ENCODE measurements at regions not wholly inside any gene's neighbourhood (a gene's known extent, or its start where the extent isn't known, plus 50 kb on each side); places are given as distances from the start of the nearest gene placed in this dataset.

DNA sequence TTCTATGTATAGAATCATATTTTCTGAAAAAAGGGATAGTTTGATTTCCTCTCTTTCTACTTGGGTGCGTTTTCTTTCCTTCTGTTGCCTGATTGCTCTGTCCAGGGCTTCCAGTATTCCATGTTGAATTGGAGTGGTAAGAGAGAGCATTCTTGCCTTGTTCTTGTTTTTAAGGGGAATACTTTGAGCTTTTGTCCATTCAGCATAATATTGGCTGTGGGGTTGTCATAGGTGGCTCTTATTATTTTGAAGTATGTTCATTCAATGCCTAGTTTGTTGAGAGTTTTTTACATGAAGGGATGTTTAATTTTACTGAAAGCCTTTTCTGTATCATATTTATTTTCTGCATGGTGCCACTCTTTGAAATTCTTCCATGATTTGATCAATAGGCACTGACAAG lies 173.5 kb upstream of the IRS2 start:
- TF ChIP-seq, protein P1, sequence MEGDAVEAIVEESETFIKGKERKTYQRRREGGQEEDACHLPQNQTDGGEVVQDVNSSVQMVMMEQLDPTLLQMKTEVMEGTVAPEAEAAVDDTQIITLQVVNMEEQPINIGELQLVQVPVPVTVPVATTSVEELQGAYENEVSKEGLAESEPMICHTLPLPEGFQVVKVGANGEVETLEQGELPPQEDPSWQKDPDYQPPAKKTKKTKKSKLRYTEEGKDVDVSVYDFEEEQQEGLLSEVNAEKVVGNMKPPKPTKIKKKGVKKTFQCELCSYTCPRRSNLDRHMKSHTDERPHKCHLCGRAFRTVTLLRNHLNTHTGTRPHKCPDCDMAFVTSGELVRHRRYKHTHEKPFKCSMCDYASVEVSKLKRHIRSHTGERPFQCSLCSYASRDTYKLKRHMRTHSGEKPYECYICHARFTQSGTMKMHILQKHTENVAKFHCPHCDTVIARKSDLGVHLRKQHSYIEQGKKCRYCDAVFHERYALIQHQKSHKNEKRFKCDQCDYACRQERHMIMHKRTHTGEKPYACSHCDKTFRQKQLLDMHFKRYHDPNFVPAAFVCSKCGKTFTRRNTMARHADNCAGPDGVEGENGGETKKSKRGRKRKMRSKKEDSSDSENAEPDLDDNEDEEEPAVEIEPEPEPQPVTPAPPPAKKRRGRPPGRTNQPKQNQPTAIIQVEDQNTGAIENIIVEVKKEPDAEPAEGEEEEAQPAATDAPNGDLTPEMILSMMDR (IDR thresholded peaks at IDR 0.05; ENCODE audit: low read depth, low read length, missing control alignments) = no peak

DNA sequence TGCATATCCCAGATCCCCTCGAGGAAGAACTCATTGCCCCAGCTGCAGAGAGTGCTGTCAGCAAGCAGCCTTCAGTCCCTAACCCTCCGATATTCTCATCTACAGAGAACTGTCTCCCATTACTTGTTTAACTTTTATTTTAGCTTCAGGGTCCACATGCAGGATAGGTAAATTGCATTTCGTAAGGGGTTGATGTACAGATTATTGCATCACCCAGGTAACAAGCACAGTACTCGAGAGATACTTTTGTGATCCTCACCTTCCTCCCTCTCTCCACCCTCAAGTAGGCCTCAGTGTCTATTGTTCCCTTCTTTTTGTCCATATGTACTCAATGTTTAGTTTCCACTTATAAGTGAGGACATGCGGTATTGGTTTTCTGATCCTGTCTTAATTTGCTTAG lies 171.5 kb upstream of the IRS2 start:
- TF ChIP-seq, protein P1 (IDR thresholded peaks at IDR 0.05; ENCODE audit: low read depth, low read length, missing control alignments) = no peak
- DNase-seq (ENCODE audit: extremely low read depth, low read depth) = no peak
- no peak overlapping the region for H3K4me3 ChIP-seq (replicated peaks; ENCODE audit: low read depth, low read length)

More for the DNA sequence above, 173.5 kb upstream of the IRS2 start:
- no peak overlapping the region for H3K4me3 ChIP-seq (replicated peaks; ENCODE audit: low read depth, low read length)
- DNase-seq (ENCODE audit: extremely low read depth, low read depth) = no peak

DNA sequence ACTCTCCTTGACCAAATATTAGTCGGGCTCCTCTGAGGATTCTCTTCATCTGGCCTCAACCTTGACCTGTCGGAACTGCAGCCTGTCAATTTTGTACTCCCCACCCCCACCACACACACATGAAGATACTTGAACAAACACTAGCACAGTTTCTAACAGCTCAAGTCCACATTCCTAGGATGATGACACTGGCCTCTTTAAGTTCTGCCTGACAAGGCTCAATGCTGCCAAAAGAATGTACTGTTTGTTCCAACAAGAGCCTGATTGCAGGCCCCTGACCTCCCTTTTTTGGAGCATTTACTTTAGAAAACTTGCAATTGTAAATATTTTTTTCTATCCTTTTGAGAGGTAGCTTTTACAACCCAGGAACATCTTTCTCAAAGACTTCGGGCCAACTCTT lies 169.2 kb upstream of the IRS2 start:
- DNase-seq (ENCODE audit: extremely low read depth, low read depth) = no peak
- TF ChIP-seq, protein P1 (IDR thresholded peaks at IDR 0.05; ENCODE audit: low read depth, low read length, missing control alignments) = no peak
- H3K4me3 ChIP-seq (replicated peaks; ENCODE audit: low read depth, low read length) = no peak overlapping the region

DNA sequence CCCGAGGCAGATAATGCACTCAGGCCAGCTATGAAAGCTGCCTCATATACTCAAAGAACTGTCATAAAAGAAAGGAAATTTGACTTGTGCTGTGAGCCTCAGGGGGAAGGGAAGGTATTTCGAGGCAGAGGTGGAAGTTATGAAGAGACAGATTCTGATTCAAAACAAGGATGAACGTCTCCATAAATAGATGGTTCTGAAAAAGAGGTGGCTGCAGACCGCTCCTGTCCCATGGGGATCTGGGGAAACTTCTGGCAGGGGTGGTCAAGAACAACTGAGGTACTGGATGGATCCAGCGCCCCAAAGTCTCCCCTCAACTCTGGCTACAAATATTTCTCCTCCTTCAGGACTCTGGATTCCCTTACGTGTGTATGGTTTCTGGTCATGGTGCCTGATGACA lies 168.1 kb upstream of the IRS2 start:
- no peak for DNase-seq (ENCODE audit: extremely low read depth, low read depth)
- H3K4me3 ChIP-seq (replicated peaks; ENCODE audit: low read depth, low read length) = no peak overlapping the region
- TF ChIP-seq, protein P1 (IDR thresholded peaks at IDR 0.05; ENCODE audit: low read depth, low read length, missing control alignments) = no peak

DNA sequence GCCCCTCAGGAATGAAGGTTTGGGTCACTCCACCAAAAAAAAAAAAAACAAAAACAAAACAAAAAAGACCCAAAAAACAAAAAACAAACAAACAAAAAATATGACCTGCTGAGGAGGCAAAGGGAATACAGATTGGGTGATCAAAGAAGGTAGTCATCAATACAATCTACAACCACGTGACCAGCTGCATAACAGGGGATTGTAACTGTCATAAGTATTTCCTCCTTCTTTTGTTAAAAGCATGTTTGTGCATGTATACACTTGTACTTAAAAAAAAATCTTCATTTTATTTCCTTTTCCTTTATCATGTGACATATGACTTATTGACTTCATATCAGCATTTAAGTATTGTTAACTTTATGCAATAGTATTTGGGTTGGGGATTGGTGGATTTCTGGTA lies 165.1 kb upstream of the IRS2 start:
- H3K4me3 ChIP-seq (replicated peaks; ENCODE audit: low read depth, low read length) = no peak overlapping the region
- no peak for DNase-seq (ENCODE audit: extremely low read depth, low read depth)
- TF ChIP-seq, protein P1 (IDR thresholded peaks at IDR 0.05; ENCODE audit: low read depth, low read length, missing control alignments) = no peak

DNA sequence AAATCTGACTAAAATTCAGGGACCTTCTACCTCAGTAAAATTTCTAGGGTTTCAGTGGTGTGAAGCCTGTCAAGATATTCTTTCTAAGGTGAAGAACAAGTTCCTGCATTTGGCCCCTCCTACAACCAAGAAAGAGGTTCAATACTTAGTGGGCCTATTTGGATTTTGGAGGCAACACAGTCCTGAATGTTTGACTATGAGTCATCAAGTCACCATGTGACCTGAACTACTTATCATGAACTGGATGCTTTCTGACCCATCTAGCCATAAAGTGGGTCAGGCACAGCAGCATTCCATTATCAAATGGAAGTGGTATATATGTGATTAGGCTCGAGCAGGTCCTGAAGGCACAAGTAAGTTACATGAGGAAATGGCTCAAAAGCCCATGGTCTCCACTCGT lies 163.0 kb upstream of the IRS2 start:
- H3K4me3 ChIP-seq (replicated peaks; ENCODE audit: low read depth, low read length) = no peak overlapping the region
- no peak for DNase-seq (ENCODE audit: extremely low read depth, low read depth)
- TF ChIP-seq, protein P1 (IDR thresholded peaks at IDR 0.05; ENCODE audit: low read depth, low read length, missing control alignments) = no peak

DNA sequence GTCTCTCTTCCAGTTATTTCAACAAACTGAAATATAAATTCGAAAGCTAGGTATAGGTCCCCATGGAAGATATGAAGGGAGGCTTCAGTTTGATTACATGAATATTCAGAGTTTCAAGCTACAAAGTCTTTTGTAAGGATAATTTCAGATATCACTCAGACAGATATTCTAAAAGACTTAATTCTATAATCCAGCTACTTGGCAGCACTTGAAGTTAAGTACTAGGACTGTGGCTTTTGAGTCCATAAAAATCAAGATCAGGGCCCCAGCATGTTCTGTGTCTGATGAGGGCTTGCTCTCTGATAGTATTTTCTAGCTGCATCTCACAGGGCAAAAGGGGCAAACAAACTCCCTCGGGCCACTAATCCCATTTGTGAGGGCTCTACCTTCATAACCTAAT lies 160.6 kb upstream of the IRS2 start:
- TF ChIP-seq, protein P1 (IDR thresholded peaks at IDR 0.05; ENCODE audit: low read depth, low read length, missing control alignments) = no peak
- H3K4me3 ChIP-seq (replicated peaks; ENCODE audit: low read depth, low read length) = no peak overlapping the region
- no peak for DNase-seq (ENCODE audit: extremely low read depth, low read depth)
